GM21528 (cell line): ENCODE measurements at regions not wholly inside any gene's neighbourhood (a gene's known extent, or its start where the extent isn't known, plus 50 kb on each side); places are given as distances from the start of the nearest gene placed in this dataset.
"Not testable (repeated sequence)": the region's sequence is repeated elsewhere in the genome, so short reads cannot be mapped to it uniquely, and the experiment has no call there.

Experiments
- ATAC-seq: cut with Tn5 transposase; IDR thresholded peaks from one replicate; pipeline ENCODE4 v1.9.1; 2021; ENCODE audit warnings: mild to moderate bottlenecking, moderate library complexity; ENCODE audit not compliant: unreplicated experiment, low FRiP score

- peak; percentile 34 for ATAC-seq
Measured at GRCh38 chr4:49153011-49153410, 166.9 kb downstream of the CWH43 start.

GRCh38 chr4:49154308-49155103, 168.4 kb downstream of the CWH43 start:
- peak; percentile 84 for ATAC-seq

GRCh38 chr4:49155270-49155669, 169.2 kb downstream of the CWH43 start:
- not testable (repeated sequence) for ATAC-seq

GRCh38 chr4:49156309-49156708, 170.2 kb downstream of the CWH43 start:
- not testable (repeated sequence) for ATAC-seq

GRCh38 chr4:49157630-49158029, 171.6 kb downstream of the CWH43 start:
- ATAC-seq = not testable (repeated sequence)

- ATAC-seq = not testable (repeated sequence)
Measured at GRCh38 chr4:49161111-49161541, 175.1 kb downstream of the CWH43 start.

- not testable (repeated sequence) for ATAC-seq
Measured at GRCh38 chr4:49164916-49165315, 178.8 kb downstream of the CWH43 start.

- ATAC-seq = not testable (repeated sequence)
Measured at GRCh38 chr4:49177847-49178246, 191.8 kb downstream of the CWH43 start.

GRCh38 chr4:49181088-49181487, 195.0 kb downstream of the CWH43 start:
- ATAC-seq = not testable (repeated sequence)

- not testable (repeated sequence) for ATAC-seq
Measured at GRCh38 chr4:49211396-49212194, 225.5 kb downstream of the CWH43 start.

- ATAC-seq = not testable (repeated sequence)
Measured at GRCh38 chr4:49213250-49213649, 227.2 kb downstream of the CWH43 start.

- ATAC-seq = not testable (repeated sequence)
Measured at GRCh38 chr4:49213750-49214149, 227.7 kb downstream of the CWH43 start.

GRCh38 chr4:49214453-49215081, 228.5 kb downstream of the CWH43 start:
- ATAC-seq = not testable (repeated sequence)

GRCh38 chr4:49215082-49215479, 229.0 kb downstream of the CWH43 start:
- ATAC-seq = not testable (repeated sequence)

GRCh38 chr4:49216606-49217005, 230.5 kb downstream of the CWH43 start:
- ATAC-seq = not testable (repeated sequence)

- no peak for ATAC-seq
Measured at GRCh38 chr4:49217492-49217891, 231.4 kb downstream of the CWH43 start.

GRCh38 chr4:49218094-49218493, 232.0 kb downstream of the CWH43 start:
- ATAC-seq = not testable (repeated sequence)

- ATAC-seq = not testable (repeated sequence)
Measured at GRCh38 chr4:49218931-49219330, 232.9 kb downstream of the CWH43 start.

- ATAC-seq = not testable (repeated sequence)
Measured at GRCh38 chr4:49219489-49220225, 233.6 kb downstream of the CWH43 start.

- no peak for ATAC-seq
Measured at GRCh38 chr4:49221209-49221608, 235.1 kb downstream of the CWH43 start.
